ENCODE measurements at regions not wholly inside any gene's neighbourhood (a gene's known extent, or its start where the extent isn't known, plus 50 kb on each side); places are given as distances from the start of the nearest gene placed in this dataset.

- no peaks in the 10 kb centered on the region for H3K36me3 ChIP-seq (ENCODE audit: insufficient read depth)
- H3K4me3 ChIP-seq (IDR thresholded peaks at IDR 0.05; ENCODE audit: insufficient read depth, low read depth, low read length), result no peak overlapping the region
- H3K27ac ChIP-seq, result no peak overlapping the region
- no peaks in the 10 kb centered on the region for H3K27me3 ChIP-seq (ENCODE audit: insufficient read depth, low read depth)
- no peak overlapping the region for H2AFZ ChIP-seq (ENCODE audit: low read depth)
- no peak overlapping the region for H3K9ac ChIP-seq
- no peaks in the 10 kb centered on the region for H4K20me1 ChIP-seq (ENCODE audit: insufficient read depth)
- no peak for TF ChIP-seq CTCF (conservative IDR thresholded peaks at IDR 0.05; ENCODE audit: low read depth, low read length)
- no peak overlapping the region for H3K4me2 ChIP-seq
- no peaks in the 10 kb centered on the region for H3K79me2 ChIP-seq (ENCODE audit: insufficient read depth, low read depth)
- H3K4me1 ChIP-seq (ENCODE audit: low read depth, poor library complexity, severe bottlenecking), result no peaks in the 10 kb centered on the region
These were observed 88.8 kb upstream of the GALNT18 start for GRCh38 chr11:11710556-11710955.

- H3K36me3 ChIP-seq (ENCODE audit: insufficient read depth), result no peaks in the 10 kb centered on the region
- no peak for TF ChIP-seq CTCF (conservative IDR thresholded peaks at IDR 0.05; ENCODE audit: low read depth, low read length)
- no peaks in the 10 kb centered on the region for H4K20me1 ChIP-seq (ENCODE audit: insufficient read depth)
- H2AFZ ChIP-seq (ENCODE audit: low read depth), result no peak overlapping the region
- no peaks in the 10 kb centered on the region for H3K27me3 ChIP-seq (ENCODE audit: insufficient read depth, low read depth)
- H3K4me1 ChIP-seq (ENCODE audit: low read depth, poor library complexity, severe bottlenecking), result no peaks in the 10 kb centered on the region
- no peak overlapping the region for H3K4me2 ChIP-seq
- no peak overlapping the region for H3K27ac ChIP-seq
- H3K9ac ChIP-seq, result no peak overlapping the region
- no peaks in the 10 kb centered on the region for H3K79me2 ChIP-seq (ENCODE audit: insufficient read depth, low read depth)
- H3K4me3 ChIP-seq (IDR thresholded peaks at IDR 0.05; ENCODE audit: insufficient read depth, low read depth, low read length), result no peak overlapping the region
These were observed 87.8 kb upstream of the GALNT18 start for GRCh38 chr11:11709447-11710239.

DNA sequence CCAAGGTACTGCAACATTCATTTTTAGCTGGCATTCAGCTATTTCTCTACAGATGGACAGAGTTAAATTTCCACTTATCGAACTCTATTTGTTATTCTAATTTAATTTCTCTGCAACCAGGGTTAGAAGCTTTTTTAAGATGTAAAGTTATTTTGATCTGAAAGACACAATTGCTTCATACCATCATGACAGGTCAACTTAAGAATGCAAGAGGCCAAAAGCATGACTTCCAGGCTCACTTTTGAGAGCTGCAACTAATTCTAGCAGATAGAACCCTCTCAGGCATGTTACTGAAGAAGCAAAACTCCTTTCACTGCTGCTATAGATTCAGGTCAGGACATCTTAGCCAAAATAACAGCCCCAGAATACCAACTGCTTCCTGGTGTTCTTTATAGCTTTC lies 86.5 kb upstream of the GALNT18 start:
- TF ChIP-seq CTCF (conservative IDR thresholded peaks at IDR 0.05; ENCODE audit: low read depth, low read length), result no peak
- Histone ChIP-seq H2AFZ (ENCODE audit: low read depth) (no peak overlapping the region), H3K9ac (no peak overlapping the region), H3K4me3 (IDR thresholded peaks at IDR 0.05; ENCODE audit: insufficient read depth, low read depth, low read length) (no peak overlapping the region), H3K4me2 (no peak overlapping the region), H3K79me2 (ENCODE audit: insufficient read depth, low read depth) (no peaks in the 10 kb centered on the region), H3K27ac (no peak overlapping the region), H3K27me3 (ENCODE audit: insufficient read depth, low read depth) (no peaks in the 10 kb centered on the region), H3K36me3 (ENCODE audit: insufficient read depth) (no peaks in the 10 kb centered on the region), H3K4me1 (ENCODE audit: low read depth, poor library complexity, severe bottlenecking) (no peaks in the 10 kb centered on the region), H4K20me1 (ENCODE audit: insufficient read depth) (no peaks in the 10 kb centered on the region)

GRCh38 chr11:11706028-11706427 lies 84.2 kb upstream of the GALNT18 start:
- H3K4me2 ChIP-seq, result no peak overlapping the region
- H3K4me3 ChIP-seq (IDR thresholded peaks at IDR 0.05; ENCODE audit: insufficient read depth, low read depth, low read length), result no peak overlapping the region
- H3K9ac ChIP-seq, result no peak overlapping the region
- TF ChIP-seq CTCF (conservative IDR thresholded peaks at IDR 0.05; ENCODE audit: low read depth, low read length), result no peak
- no peaks in the 10 kb centered on the region for H3K79me2 ChIP-seq (ENCODE audit: insufficient read depth, low read depth)
- no peaks in the 10 kb centered on the region for H3K27me3 ChIP-seq (ENCODE audit: insufficient read depth, low read depth)
- no peaks in the 10 kb centered on the region for H3K4me1 ChIP-seq (ENCODE audit: low read depth, poor library complexity, severe bottlenecking)
- no peak overlapping the region for H3K27ac ChIP-seq
- H2AFZ ChIP-seq (ENCODE audit: low read depth), result no peak overlapping the region
- no peaks in the 10 kb centered on the region for H4K20me1 ChIP-seq (ENCODE audit: insufficient read depth)
- no peaks in the 10 kb centered on the region for H3K36me3 ChIP-seq (ENCODE audit: insufficient read depth)
